GM18861 (cell line): ENCODE measurements at regions not wholly inside any gene's neighbourhood (a gene's known extent, or its start where the extent isn't known, plus 50 kb on each side); places are given as distances from the start of the nearest gene placed in this dataset.

Experiments used
- ATAC-seq: cut with Tn5 transposase; IDR thresholded peaks from one replicate; pipeline ENCODE4 v1.9.1; 2021; ENCODE audit not compliant: unreplicated experiment

- no peak for ATAC-seq
These were observed 316.8 kb downstream of the VPS13C start for GRCh38 chr15:61743345-61743909.

GRCh38 chr15:61742591-61742990 lies 317.7 kb downstream of the VPS13C start:
- ATAC-seq, result no peak

GRCh38 chr15:61736790-61737189 lies 323.5 kb downstream of the VPS13C start:
- no peak for ATAC-seq

- no peak for ATAC-seq
These were observed 329.1 kb downstream of the VPS13C start for GRCh38 chr15:61731099-61731498.

- ATAC-seq, result no peak
These were observed 330.6 kb downstream of the VPS13C start for GRCh38 chr15:61729646-61730045.

GRCh38 chr15:61726166-61726565 lies 334.1 kb downstream of the VPS13C start:
- no peak for ATAC-seq

- no peak for ATAC-seq
These were observed 335.0 kb downstream of the VPS13C start for GRCh38 chr15:61725251-61725650.

GRCh38 chr15:61724251-61724939 lies 335.9 kb downstream of the VPS13C start:
- ATAC-seq, result no peak

- no peak for ATAC-seq
These were observed 338.8 kb downstream of the VPS13C start for GRCh38 chr15:61721418-61721817.

GRCh38 chr15:61720197-61720704 lies 340.0 kb downstream of the VPS13C start:
- no peak for ATAC-seq

GRCh38 chr15:61715082-61715481 lies 345.2 kb downstream of the VPS13C start:
- no peak for ATAC-seq

- ATAC-seq, result no peak
These were observed 348.0 kb downstream of the VPS13C start for GRCh38 chr15:61712129-61712759.

- no peak for ATAC-seq
These were observed 357.8 kb downstream of the VPS13C start for GRCh38 chr15:61702224-61703020.

GRCh38 chr15:61701455-61701854 lies 358.8 kb downstream of the VPS13C start:
- no peak for ATAC-seq

- no peak for ATAC-seq
These were observed 359.4 kb downstream of the VPS13C start for GRCh38 chr15:61700803-61701202.

- no peak for ATAC-seq
These were observed 362.5 kb downstream of the VPS13C start for GRCh38 chr15:61697796-61698195.

GRCh38 chr15:61689067-61689466 lies 371.2 kb downstream of the VPS13C start:
- no peak for ATAC-seq

GRCh38 chr15:61687651-61688050 lies 372.6 kb downstream of the VPS13C start:
- ATAC-seq, result no peak

GRCh38 chr15:61687124-61687523 lies 373.1 kb downstream of the VPS13C start:
- ATAC-seq, result no peak

- no peak for ATAC-seq
These were observed 374.3 kb downstream of the VPS13C start for GRCh38 chr15:61685971-61686370.

GRCh38 chr15:61685534-61685933 lies 374.7 kb downstream of the VPS13C start:
- ATAC-seq, result no peak
